ENCODE measurements at regions not wholly inside any gene's neighbourhood (a gene's known extent, or its start where the extent isn't known, plus 50 kb on each side); places are given as distances from the start of the nearest gene placed in this dataset.
A peak's percentile ranks its signal among the peaks of the same experiment; 100 is the strongest.

DNA sequence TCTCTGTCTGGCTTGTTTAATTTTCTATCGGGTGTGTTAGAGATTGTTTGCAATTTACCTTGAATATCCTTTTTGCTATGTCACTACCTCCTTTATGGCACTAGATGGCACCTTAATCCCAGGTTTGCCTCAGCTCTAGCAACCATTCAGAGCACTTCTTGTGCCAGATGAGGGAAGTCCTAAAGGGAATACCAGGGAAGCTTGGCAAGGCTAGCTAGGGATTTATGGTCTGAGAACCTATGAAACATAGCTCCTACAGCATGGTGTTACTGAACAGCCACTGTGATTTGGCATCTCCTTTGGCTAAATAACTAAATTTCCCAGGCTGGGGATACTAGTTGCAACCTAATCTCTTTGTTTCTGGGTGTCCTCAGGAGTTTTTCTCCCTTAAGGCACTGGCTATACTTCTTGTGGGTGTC lies 69.0 kb upstream of the VOPP1 start:
- Mint-ChIP-seq H3K4me1 (peaks cover 12% of the 10 kb centered on the region), H3K36me3 (ENCODE audit: low read depth) (no peaks in the 10 kb centered on the region), H3K9me3 (no peaks in the 10 kb centered on the region), H3K27me3 (peaks cover 6% of the 10 kb centered on the region), H3K4me3 (no peak overlapping the region), H3K27ac (no peak overlapping the region)
- ChIA-PET CTCF (interaction anchor here (0.6 to 2.6 kb wide), 13 partner anchors 11 to 840 kb away, joined by 3 to 18 read pairs (median 4); partner anchors contain the start of gene NIPSNAP2), POLR2A (interaction anchor here (1.0 to 1.8 kb wide), 2 partner anchors 424 to 433 kb away, joined by 3 to 5 read pairs; no protein-coding TSS in a partner anchor)
- DNase-seq: peak; percentile 35

DNA sequence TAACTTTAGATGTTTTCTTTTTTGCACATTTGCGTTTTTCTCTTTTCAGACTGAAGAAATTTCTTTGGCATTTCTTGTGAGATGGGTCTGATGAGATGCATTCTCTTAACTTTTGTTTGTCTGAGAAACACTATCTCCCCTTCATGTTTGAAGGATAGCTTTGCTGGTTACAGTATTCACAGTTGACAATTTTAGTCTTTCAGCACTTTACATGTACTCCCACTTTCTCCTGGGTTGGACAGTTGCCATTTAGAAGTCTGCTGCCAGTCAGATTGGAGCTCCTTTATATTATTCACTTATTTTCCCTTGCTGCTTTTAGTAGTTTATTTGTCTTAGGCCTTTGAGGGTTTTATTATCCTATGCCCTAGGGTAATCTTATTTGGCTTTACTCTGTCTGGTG lies 67.3 kb upstream of the VOPP1 start:
- POLR2A ChIA-PET: no interaction called here

DNA sequence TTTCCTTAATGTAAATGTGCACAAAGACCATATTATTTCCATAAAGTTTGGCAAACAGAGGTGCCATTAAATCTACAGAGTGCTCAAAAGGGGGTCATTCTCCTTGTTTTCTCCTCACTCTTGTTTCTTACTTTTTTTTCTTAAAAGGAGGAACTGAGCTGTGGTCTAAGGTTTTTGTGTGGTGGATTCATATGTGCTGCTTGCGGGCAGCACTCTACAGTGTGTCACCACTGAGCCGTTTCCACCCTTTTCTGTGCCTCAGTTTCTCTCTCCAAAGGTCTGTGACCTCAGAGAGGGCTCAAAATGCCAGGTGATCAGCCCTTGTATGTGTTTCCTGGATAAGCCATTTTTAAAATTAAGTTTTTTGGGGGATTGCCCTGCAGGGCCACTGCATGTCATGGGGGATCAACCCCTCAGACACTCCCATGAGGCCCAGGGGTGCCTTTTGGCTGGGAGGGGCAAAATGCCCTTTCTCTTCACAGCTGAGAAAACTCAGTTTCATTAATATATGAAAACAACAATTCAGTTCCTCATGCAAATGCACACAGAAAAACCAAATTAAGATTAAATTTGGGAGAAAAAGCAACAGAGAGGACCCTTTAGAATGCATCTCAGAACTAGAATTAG lies 56.9 kb upstream of the VOPP1 start:
- H3K27ac Mint-ChIP-seq: no peak overlapping the region
- no peak overlapping the region for H3K4me3 Mint-ChIP-seq
- H3K27me3 Mint-ChIP-seq: peaks cover 10% of the 10 kb centered on the region
- peaks cover 4% of the 10 kb centered on the region for H3K9me3 Mint-ChIP-seq
- no peaks in the 10 kb centered on the region for H3K36me3 Mint-ChIP-seq (ENCODE audit: low read depth)
- CTCF ChIA-PET: interaction anchor here (0.6 kb wide), 1 partner anchor 443 kb away, joined by 3 read pairs; no protein-coding TSS in a partner anchor
- H3K4me1 Mint-ChIP-seq: no peaks in the 10 kb centered on the region
- POLR2A ChIA-PET: no interaction called here
- no peak for DNase-seq

More for the DNA sequence above, 67.3 kb upstream of the VOPP1 start:
- Mint-ChIP-seq H3K4me1 (peaks cover 12% of the 10 kb centered on the region), H3K27me3 (peaks cover 6% of the 10 kb centered on the region), H3K27ac (no peak overlapping the region), H3K36me3 (ENCODE audit: low read depth) (no peaks in the 10 kb centered on the region), H3K9me3 (no peaks in the 10 kb centered on the region), H3K4me3 (no peak overlapping the region)
- CTCF ChIA-PET: no interaction called here
- DNase-seq: no peak

DNA sequence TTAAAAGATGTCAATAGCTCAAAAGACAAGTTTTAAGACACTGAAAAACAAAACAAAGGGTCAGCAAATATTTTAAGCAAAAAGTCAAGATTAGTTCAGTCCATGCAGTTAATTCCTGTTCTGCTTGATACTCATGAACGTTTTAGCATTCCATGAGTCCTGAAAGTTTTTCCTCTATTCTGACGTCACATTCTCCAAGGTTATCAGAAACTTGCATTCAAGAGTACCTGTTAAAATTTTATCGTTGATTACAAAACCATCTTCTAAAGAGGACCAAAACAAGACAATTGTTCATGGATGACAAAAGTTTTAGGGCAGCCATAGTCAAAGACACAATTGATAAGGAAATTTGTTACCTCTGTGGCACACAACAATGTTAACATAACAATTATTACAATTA lies 52.5 kb upstream of the VOPP1 start:
- H3K36me3 Mint-ChIP-seq (ENCODE audit: low read depth): no peaks in the 10 kb centered on the region
- no peak overlapping the region for H3K27ac Mint-ChIP-seq
- no peak overlapping the region for H3K4me3 Mint-ChIP-seq
- no peaks in the 10 kb centered on the region for H3K4me1 Mint-ChIP-seq
- H3K9me3 Mint-ChIP-seq: peaks cover 4% of the 10 kb centered on the region
- ChIA-PET POLR2A (no interaction called here), CTCF (no interaction called here)
- DNase-seq: no peak
- H3K27me3 Mint-ChIP-seq: peaks cover 7% of the 10 kb centered on the region

DNA sequence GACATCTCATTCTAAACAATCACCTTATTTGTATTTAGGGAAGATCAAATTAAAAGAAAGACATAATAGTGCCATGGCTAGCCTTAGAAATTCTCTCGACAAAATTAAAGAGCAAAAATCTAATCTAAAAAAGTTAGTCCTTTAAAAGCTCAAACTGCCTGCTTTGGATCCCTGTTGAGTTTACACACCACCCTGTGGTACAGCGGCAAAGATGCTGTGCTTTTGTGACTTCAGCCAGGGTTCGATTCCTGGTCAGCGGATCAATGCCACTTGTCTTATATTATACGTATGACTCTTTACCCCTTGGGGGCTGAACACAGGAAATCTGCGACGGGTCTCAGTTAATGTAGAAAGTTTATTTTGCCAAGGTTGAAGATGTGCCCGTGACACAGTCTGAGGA lies 51.3 kb upstream of the VOPP1 start:
- Mint-ChIP-seq H3K27ac (no peak overlapping the region), H3K36me3 (ENCODE audit: low read depth) (no peaks in the 10 kb centered on the region), H3K9me3 (peaks cover 5% of the 10 kb centered on the region), H3K27me3 (peaks cover 3% of the 10 kb centered on the region), H3K4me1 (no peaks in the 10 kb centered on the region), H3K4me3 (no peak overlapping the region)
- POLR2A ChIA-PET: no interaction called here
- no peak for DNase-seq
- CTCF ChIA-PET: interaction anchor here (1.4 kb wide), 1 partner anchor 18 kb away, joined by 4 read pairs; no protein-coding TSS in a partner anchor

DNA sequence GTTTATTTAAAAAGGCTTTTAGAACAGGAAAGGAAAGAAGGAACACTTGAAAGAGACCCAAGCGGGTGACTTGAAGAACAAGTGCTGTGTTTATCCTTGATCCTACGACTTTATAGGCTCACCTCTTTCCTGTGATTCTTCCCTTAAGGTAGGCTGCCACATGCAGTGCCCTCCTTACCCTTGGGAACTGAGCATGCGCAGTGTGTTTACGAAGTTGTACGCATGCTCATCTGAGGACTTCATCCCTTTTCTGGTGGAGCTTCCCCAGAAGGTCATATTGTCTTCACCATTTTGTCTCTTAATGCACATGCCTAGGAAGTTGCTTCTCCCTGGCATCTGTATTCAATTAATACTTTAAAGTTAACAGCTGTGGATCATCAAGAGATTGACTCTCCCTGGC lies 49.9 kb upstream of the VOPP1 start:
- no peak overlapping the region for H3K27ac Mint-ChIP-seq

More for the DNA sequence above, 49.9 kb upstream of the VOPP1 start:
- Mint-ChIP-seq H3K4me3 (no peak overlapping the region), H3K27me3 (peaks cover 6% of the 10 kb centered on the region), H3K9me3 (peaks cover 9% of the 10 kb centered on the region), H3K36me3 (ENCODE audit: low read depth) (peaks cover 3% of the 10 kb centered on the region), H3K4me1 (no peaks in the 10 kb centered on the region)
- CTCF ChIA-PET: interaction anchor here (0.6 to 1.4 kb wide), 2 partner anchors 19 to 60 kb away, joined by 3 to 4 read pairs; no protein-coding TSS in a partner anchor
- POLR2A ChIA-PET: no interaction called here
- no peak for DNase-seq

All from activated CD4-positive, alpha-beta memory T cell treated with anti-CD3 and anti-CD28 coated beads, Interleukin-2, amount 10 ng/mL, durations not matched to agents 7 days and 5 days (primary cell).